Breast epithelium (tissue), 3 donors: ENCODE measurements at regions not wholly inside any gene's neighbourhood (a gene's known extent, or its start where the extent isn't known, plus 50 kb on each side); places are given as distances from the start of the nearest gene placed in this dataset.
"Not testable (repeated sequence)": the region's sequence is repeated elsewhere in the genome, so short reads cannot be mapped to it uniquely, and the experiment has no call there.

ENCODE experiments used
- CTCF ChIP-seq, 3 donors: fragments of 450-650 bp; IDR thresholded peaks; one replicate each; pipeline ENCODE4 v1.5.1; 2016 to 2017; ENCODE audit warnings: antibody characterized with exemption in 3 of 3, mild to moderate bottlenecking in 3 of 3, moderate library complexity in 3 of 3
- POLR2A ChIP-seq: fragments of 450-650 bp; IDR thresholded peaks from one replicate; pipeline ENCODE4 v1.6.1; 2016; ENCODE audit warnings: antibody characterized with exemption, mild to moderate bottlenecking, moderate library complexity

GRCh38 chr9:129296195-129296594 lies 118.1 kb upstream of the IER5L start:
- not testable (repeated sequence) for TF ChIP-seq CTCF (IDR thresholded peaks at IDR 0.05); POLR2A
